B cell (primary cell): ENCODE measurements at regions not wholly inside any gene's neighbourhood (a gene's known extent, or its start where the extent isn't known, plus 50 kb on each side); places are given as distances from the start of the nearest gene placed in this dataset.

Source experiments
- ATAC-seq: fragments of 200-7000 bp; cut with Tn5 transposase; one replicate; pipeline ENCODE4 v1.10.0; 2021; ENCODE audit warnings: low read depth, mild to moderate bottlenecking, moderate number of reproducible peaks, moderate library complexity
- CTCF ChIA-PET: fragments of 350-600 bp; sonication (Branson Sonifier 250); formaldehyde crosslinking; loops from one replicate; lab custom pipeline; 2021; ENCODE audit warnings: antibody characterized with exemption, inconsistent platforms; lab: Charles Lee
- POLR2A ChIA-PET: fragments of 350-600 bp; sonication (Branson Sonifier 250); formaldehyde crosslinking; loops from one replicate; lab custom pipeline; 2021; ENCODE audit warnings: antibody characterized with exemption; lab: Charles Lee
- DNase-seq: peaks from one replicate; pipeline ENCODE4 v3.0.0; 2013
- H2AFZ ChIP-seq: 2 replicates; pipeline ENCODE4 v1.6.1; 2012; ENCODE audit warnings: mild to moderate bottlenecking, low read depth, low read length; ENCODE audit not compliant: insufficient read depth, poor library complexity, severe bottlenecking
- H3K27ac ChIP-seq, 2 donors: 1 replicate in 1 of 2; 2 replicates in 1 of 2; pipeline ENCODE4 v1.5.1; 2012 to 2013; ENCODE audit warnings: low read length in 2 of 2, mild to moderate bottlenecking in 2 of 2, moderate library complexity in 1 of 2
- H3K27me3 ChIP-seq, 4 experiments: fragments of 200-600 bp in 1 of 4; sonication (generic) in 1 of 4; replicated peaks in 1 of 4; 1 replicate in 2 of 4; 2 replicates in 2 of 4; pipeline versions ENCODE4 v1.6.1 to v1.7.0; 2013 to 2016; ENCODE audit warnings: low read length in 3 of 4, mild to moderate bottlenecking in 2 of 4, mixed read lengths in 1 of 4, moderate library complexity in 1 of 4; ENCODE audit not compliant: insufficient read depth in 4 of 4, control insufficient read depth in 3 of 4; ENCODE audit errors: control extremely low read depth in 1 of 4
- H3K36me3 ChIP-seq, 2 experiments: replicated peaks in 1 of 2; 1 replicate in 1 of 2; 2 replicates in 1 of 2; pipeline versions ENCODE4 v1.6.1 to v1.7.1; 2013; ENCODE audit warnings: low read length in 1 of 2; ENCODE audit not compliant: insufficient read depth in 2 of 2, control insufficient read depth in 1 of 2; ENCODE audit errors: control extremely low read depth in 1 of 2, extremely low read depth in 1 of 2
- H3K4me1 ChIP-seq, 2 donors: fragments of 200-600 bp in 1 of 2; sonication (generic) in 1 of 2; 1 replicate in 1 of 2; 2 replicates in 1 of 2; pipeline versions ENCODE4 v1.5.1 to v1.6.1; 2013 to 2017; ENCODE audit warnings: low read length in 2 of 2; ENCODE audit not compliant: control insufficient read depth in 2 of 2, insufficient read depth in 2 of 2
- H3K4me2 ChIP-seq: replicated peaks from 2 replicates; pipeline ENCODE3; 2012; ENCODE audit warnings: mild to moderate bottlenecking, low read depth, low read length; ENCODE audit not compliant: poor library complexity, severe bottlenecking
- H3K4me3 ChIP-seq, 5 experiments: fragments of 200-600 bp in 1 of 5; sonication (generic) in 1 of 5; 1 replicate in 3 of 5; 2 replicates in 2 of 5; pipeline versions ENCODE4 v1.5.1 to v1.7.0; 2011 to 2016; ENCODE audit warnings: low read length in 4 of 5, mild to moderate bottlenecking in 4 of 5, low read depth in 2 of 5, control low read depth in 1 of 5, moderate library complexity in 1 of 5; ENCODE audit not compliant: insufficient read depth in 1 of 5; ENCODE audit errors: control extremely low read depth in 1 of 5, extremely low read depth in 1 of 5
- H3K79me2 ChIP-seq: fragments of 200-600 bp; sonication (generic); one replicate; pipeline ENCODE4 v1.6.0; 2016; ENCODE audit warnings: low read length; ENCODE audit not compliant: control insufficient read depth, insufficient read depth
- H3K9ac ChIP-seq: fragments of 200-600 bp; sonication (generic); 2 replicates; pipeline ENCODE4 v1.6.1; 2017; ENCODE audit warnings: mild to moderate bottlenecking, low read length, moderate library complexity
- H3K9me3 ChIP-seq, 3 donors: one replicate each; pipeline versions ENCODE4 v1.6.1 to v1.7.1; 2013; ENCODE audit warnings: low read length in 2 of 3; ENCODE audit not compliant: control insufficient read depth in 2 of 3, insufficient read depth in 1 of 3; ENCODE audit errors: control extremely low read depth in 1 of 3
- H4K20me1 ChIP-seq: 2 replicates; pipeline ENCODE4 v1.6.0; 2012; ENCODE audit warnings: mild to moderate bottlenecking, low read length; ENCODE audit not compliant: insufficient read depth, control insufficient read depth, poor library complexity, severe bottlenecking
- H3K27ac Mint-ChIP-seq: one replicate; pipeline ENCODE4 v1.8.0; 2021; ENCODE audit warnings: mixed read lengths
- H3K27me3 Mint-ChIP-seq: one replicate; pipeline ENCODE4 v1.8.0; 2021; ENCODE audit warnings: mixed read lengths
- H3K4me1 Mint-ChIP-seq: one replicate; pipeline ENCODE4 v1.8.0; 2021; ENCODE audit warnings: mixed read lengths
- H3K4me3 Mint-ChIP-seq: one replicate; pipeline ENCODE4 v1.8.0; 2021; ENCODE audit warnings: mixed read lengths
- H3K9me3 Mint-ChIP-seq: one replicate; pipeline ENCODE4 v1.8.0; 2022; ENCODE audit warnings: mixed read lengths; ENCODE audit not compliant: insufficient read depth
- EZH2 ChIP-seq: IDR thresholded peaks from 2 replicates; pipeline ENCODE4 v1.6.1; 2012; ENCODE audit warnings: borderline replicate concordance, low read depth, mild to moderate bottlenecking, moderate library complexity, low read length; ENCODE audit not compliant: insufficient read depth, poor library complexity, severe bottlenecking
- WGBS: methylation state at CpG from one replicate; pipeline ENCODE4 v1.1.5; 2013; ENCODE audit warnings: missing lambda C conversion rate; ENCODE audit not compliant: insufficient coverage; 5-methylcytosine and 5-hydroxymethylcytosine counted together
- intact Hi-C: fragments of 100-400 bp; cut with micrococcal nuclease; formaldehyde crosslinking; loops from one replicate; pipeline ENCODE4 v1.10.0; 2022
- TF ChIP-seq, protein P1 (sequence below): fragments of 200-600 bp; IDR thresholded peaks from one replicate; pipeline ENCODE4 v1.8.0; 2022; ENCODE audit warnings: antibody characterized with exemption, mild to moderate bottlenecking

GRCh38 chr20:22382742-22383141 lies 201.6 kb downstream of the FOXA2 start:
- Histone ChIP-seq H3K79me2 (no peaks in the 10 kb centered on the region), H3K4me1 (peaks cover 10 to 15% of the 10 kb centered on the region in 2 donors), H2AFZ (no peak overlapping the region), H3K27me3 (no peaks in the 10 kb centered on the region), H3K4me2 (peak overlapping the region; percentile 26), H3K36me3 (no peaks in the 10 kb centered on the region), H3K9me3 (no peaks in the 10 kb centered on the region), H3K9ac (no peak overlapping the region), H3K4me3 (no peak overlapping the region), H3K27ac (peak overlapping the region in 1 of 2 donors; percentile 10), H4K20me1 (no peaks in the 10 kb centered on the region)
- POLR2A ChIA-PET, result no interaction called here
- CTCF ChIA-PET, result no interaction called here
- TF ChIP-seq, protein P1, sequence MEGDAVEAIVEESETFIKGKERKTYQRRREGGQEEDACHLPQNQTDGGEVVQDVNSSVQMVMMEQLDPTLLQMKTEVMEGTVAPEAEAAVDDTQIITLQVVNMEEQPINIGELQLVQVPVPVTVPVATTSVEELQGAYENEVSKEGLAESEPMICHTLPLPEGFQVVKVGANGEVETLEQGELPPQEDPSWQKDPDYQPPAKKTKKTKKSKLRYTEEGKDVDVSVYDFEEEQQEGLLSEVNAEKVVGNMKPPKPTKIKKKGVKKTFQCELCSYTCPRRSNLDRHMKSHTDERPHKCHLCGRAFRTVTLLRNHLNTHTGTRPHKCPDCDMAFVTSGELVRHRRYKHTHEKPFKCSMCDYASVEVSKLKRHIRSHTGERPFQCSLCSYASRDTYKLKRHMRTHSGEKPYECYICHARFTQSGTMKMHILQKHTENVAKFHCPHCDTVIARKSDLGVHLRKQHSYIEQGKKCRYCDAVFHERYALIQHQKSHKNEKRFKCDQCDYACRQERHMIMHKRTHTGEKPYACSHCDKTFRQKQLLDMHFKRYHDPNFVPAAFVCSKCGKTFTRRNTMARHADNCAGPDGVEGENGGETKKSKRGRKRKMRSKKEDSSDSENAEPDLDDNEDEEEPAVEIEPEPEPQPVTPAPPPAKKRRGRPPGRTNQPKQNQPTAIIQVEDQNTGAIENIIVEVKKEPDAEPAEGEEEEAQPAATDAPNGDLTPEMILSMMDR, result no peak
- no peak for TF ChIP-seq EZH2
- 53% methylated on average over 5 of the region's 6 CpGs for WGBS
- intact Hi-C loops, result no loop called here
- Mint-ChIP-seq H3K4me1 (peaks cover 6% of the 10 kb centered on the region), H3K9me3 (no peaks in the 10 kb centered on the region), H3K27ac (no peak overlapping the region), H3K4me3 (peak overlapping the region; percentile 33), H3K27me3 (no peaks in the 10 kb centered on the region)
- DNase-seq, result no peak
- no peak for ATAC-seq

GRCh38 chr20:22381812-22382416 lies 202.5 kb downstream of the FOXA2 start:
- Histone ChIP-seq H2AFZ (peak overlapping the region; percentile 25), H3K9me3 (no peaks in the 10 kb centered on the region), H3K27me3 (no peaks in the 10 kb centered on the region), H3K4me1 (peaks cover 10 to 12% of the 10 kb centered on the region in 2 donors), H3K36me3 (no peaks in the 10 kb centered on the region), H3K27ac (no peak overlapping the region), H4K20me1 (no peaks in the 10 kb centered on the region), H3K4me2 (no peak overlapping the region), H3K4me3 (no peak overlapping the region), H3K79me2 (no peaks in the 10 kb centered on the region), H3K9ac (no peak overlapping the region)
- TF ChIP-seq, protein P1, result no peak
- TF ChIP-seq EZH2, result no peak
- 79% methylated on average over 2 of the region's 4 CpGs for WGBS
- ChIA-PET CTCF (interaction anchor here (0.7 kb wide), 1 partner anchor 301 kb away, joined by 3 read pairs; no protein-coding TSS in a partner anchor), POLR2A (no interaction called here)
- Mint-ChIP-seq H3K27ac (no peak overlapping the region), H3K4me1 (peaks cover 3% of the 10 kb centered on the region), H3K4me3 (no peak overlapping the region), H3K27me3 (no peaks in the 10 kb centered on the region), H3K9me3 (no peaks in the 10 kb centered on the region)
- DNase-seq (no peak), ATAC-seq (no peak)
- intact Hi-C loops, result no loop called here
